ENCODE measurements at regions not wholly inside any gene's neighbourhood (a gene's known extent, or its start where the extent isn't known, plus 50 kb on each side); places are given as distances from the start of the nearest gene placed in this dataset.

GRCh38 chrX:155778844-155779553 is 102.1 kb upstream of the VAMP7 start:
- TF ChIP-seq CTCF (conservative IDR thresholded peaks at IDR 0.05; ENCODE audit: low read length), result no peak
- no peak for TF ChIP-seq EZH2phosphoT487 (IDR thresholded peaks at IDR 0.05; ENCODE audit: borderline replicate concordance)

Data from Loucy (cell line).